ENCODE measurements at regions not wholly inside any gene's neighbourhood (a gene's known extent, or its start where the extent isn't known, plus 50 kb on each side); places are given as distances from the start of the nearest gene placed in this dataset.

- TF ChIP-seq, protein P1, sequence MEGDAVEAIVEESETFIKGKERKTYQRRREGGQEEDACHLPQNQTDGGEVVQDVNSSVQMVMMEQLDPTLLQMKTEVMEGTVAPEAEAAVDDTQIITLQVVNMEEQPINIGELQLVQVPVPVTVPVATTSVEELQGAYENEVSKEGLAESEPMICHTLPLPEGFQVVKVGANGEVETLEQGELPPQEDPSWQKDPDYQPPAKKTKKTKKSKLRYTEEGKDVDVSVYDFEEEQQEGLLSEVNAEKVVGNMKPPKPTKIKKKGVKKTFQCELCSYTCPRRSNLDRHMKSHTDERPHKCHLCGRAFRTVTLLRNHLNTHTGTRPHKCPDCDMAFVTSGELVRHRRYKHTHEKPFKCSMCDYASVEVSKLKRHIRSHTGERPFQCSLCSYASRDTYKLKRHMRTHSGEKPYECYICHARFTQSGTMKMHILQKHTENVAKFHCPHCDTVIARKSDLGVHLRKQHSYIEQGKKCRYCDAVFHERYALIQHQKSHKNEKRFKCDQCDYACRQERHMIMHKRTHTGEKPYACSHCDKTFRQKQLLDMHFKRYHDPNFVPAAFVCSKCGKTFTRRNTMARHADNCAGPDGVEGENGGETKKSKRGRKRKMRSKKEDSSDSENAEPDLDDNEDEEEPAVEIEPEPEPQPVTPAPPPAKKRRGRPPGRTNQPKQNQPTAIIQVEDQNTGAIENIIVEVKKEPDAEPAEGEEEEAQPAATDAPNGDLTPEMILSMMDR (conservative IDR thresholded peaks at IDR 0.05; ENCODE audit: low read length): no peak
- no peak for TF ChIP-seq EZH2phosphoT487 (IDR thresholded peaks at IDR 0.05; ENCODE audit: borderline replicate concordance)
Measured at GRCh38 chr1:208895181-208895580, 651.0 kb upstream of the PLXNA2 start.

Data from Loucy (cell line).